SU-DHL-6 (cell line): ENCODE measurements at regions not wholly inside any gene's neighbourhood (a gene's known extent, or its start where the extent isn't known, plus 50 kb on each side); places are given as distances from the start of the nearest gene placed in this dataset.

ENCODE experiments used
- EZH2phosphoT487 ChIP-seq: fragments of 200-600 bp; sonication (generic), shearing (Covaris generic); conservative IDR thresholded peaks from 2 replicates; pipeline ENCODE4 v1.6.1; 2018; ENCODE audit warnings: mild to moderate bottlenecking, antibody characterized with exemption, low read length, moderate library complexity, mixed read lengths
- TF ChIP-seq, protein P1 (sequence below): fragments of 200-600 bp; sonication (generic); IDR thresholded peaks from one replicate; pipeline ENCODE4 v1.5.1; 2017; ENCODE audit warnings: antibody characterized with exemption, mild to moderate bottlenecking, low read length, moderate library complexity; ENCODE audit not compliant: insufficient read depth, poor library complexity, severe bottlenecking

GRCh38 chr6:54516321-54516720, 208.1 kb downstream of the TINAG start:
- TF ChIP-seq, protein P1, sequence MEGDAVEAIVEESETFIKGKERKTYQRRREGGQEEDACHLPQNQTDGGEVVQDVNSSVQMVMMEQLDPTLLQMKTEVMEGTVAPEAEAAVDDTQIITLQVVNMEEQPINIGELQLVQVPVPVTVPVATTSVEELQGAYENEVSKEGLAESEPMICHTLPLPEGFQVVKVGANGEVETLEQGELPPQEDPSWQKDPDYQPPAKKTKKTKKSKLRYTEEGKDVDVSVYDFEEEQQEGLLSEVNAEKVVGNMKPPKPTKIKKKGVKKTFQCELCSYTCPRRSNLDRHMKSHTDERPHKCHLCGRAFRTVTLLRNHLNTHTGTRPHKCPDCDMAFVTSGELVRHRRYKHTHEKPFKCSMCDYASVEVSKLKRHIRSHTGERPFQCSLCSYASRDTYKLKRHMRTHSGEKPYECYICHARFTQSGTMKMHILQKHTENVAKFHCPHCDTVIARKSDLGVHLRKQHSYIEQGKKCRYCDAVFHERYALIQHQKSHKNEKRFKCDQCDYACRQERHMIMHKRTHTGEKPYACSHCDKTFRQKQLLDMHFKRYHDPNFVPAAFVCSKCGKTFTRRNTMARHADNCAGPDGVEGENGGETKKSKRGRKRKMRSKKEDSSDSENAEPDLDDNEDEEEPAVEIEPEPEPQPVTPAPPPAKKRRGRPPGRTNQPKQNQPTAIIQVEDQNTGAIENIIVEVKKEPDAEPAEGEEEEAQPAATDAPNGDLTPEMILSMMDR: no peak
- TF ChIP-seq EZH2phosphoT487: no peak
